ENCODE measurements at regions not wholly inside any gene's neighbourhood (a gene's known extent, or its start where the extent isn't known, plus 50 kb on each side); places are given as distances from the start of the nearest gene placed in this dataset.

DNA sequence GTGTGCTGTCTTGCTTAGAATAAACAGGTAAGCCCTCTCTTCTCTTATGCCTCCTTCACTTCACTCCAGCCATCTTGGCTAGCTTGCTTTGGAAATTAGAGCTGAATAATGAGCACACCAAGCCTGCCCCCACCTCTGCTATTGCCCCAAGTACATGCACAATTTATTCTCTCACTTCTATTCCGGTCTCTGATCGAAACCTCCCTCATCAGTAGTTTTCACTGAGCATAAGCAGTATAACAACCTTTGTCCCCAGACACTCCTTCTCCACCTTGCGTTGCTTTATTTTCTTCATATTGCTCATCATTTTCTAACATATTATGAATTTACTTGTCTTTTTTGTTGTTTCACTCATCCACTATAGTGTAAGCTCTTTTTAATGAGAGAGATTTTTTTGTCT, 253.4 kb downstream of the GXYLT1 start:
- no peak for DNase-seq (ENCODE audit: low read depth, low spot score)

GRCh38 chr12:41888285-41888684, 256.4 kb downstream of the GXYLT1 start:
- no peak for DNase-seq (ENCODE audit: low read depth, low spot score)

GRCh38 chr12:41881891-41882805, 262.5 kb downstream of the GXYLT1 start:
- no peak for DNase-seq (ENCODE audit: low read depth, low spot score)

- DNase-seq (ENCODE audit: low read depth, low spot score): no peak
Measured at GRCh38 chr12:41869432-41869831, 275.2 kb downstream of the GXYLT1 start.

- no peak for DNase-seq (ENCODE audit: low read depth, low spot score)
Measured at GRCh38 chr12:41866878-41867430, 277.7 kb downstream of the GXYLT1 start.

DNA sequence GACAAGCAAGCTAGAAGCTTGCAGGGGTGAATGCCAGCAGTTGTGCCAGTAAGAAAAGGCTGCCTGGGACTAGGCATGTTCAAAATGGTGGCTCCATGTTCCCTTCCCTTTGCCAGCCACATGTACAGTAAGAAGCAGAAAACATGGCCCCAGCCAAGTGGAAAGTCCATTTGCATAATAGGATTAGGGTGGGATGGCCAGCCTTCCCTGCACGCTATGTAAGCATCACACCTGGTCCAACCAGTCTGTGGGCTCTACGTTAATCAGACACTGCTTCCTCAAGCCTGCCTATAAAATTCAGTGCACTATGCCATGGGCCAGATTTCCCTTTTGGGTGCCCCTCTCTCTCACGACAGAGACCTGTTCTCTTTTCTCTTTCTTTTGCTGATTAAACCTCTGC, 288.4 kb downstream of the GXYLT1 start:
- no peak for DNase-seq (ENCODE audit: low read depth, low spot score)

GRCh38 chr12:41850046-41850445, 294.6 kb downstream of the GXYLT1 start:
- DNase-seq (ENCODE audit: low read depth, low spot score): no peak

DNA sequence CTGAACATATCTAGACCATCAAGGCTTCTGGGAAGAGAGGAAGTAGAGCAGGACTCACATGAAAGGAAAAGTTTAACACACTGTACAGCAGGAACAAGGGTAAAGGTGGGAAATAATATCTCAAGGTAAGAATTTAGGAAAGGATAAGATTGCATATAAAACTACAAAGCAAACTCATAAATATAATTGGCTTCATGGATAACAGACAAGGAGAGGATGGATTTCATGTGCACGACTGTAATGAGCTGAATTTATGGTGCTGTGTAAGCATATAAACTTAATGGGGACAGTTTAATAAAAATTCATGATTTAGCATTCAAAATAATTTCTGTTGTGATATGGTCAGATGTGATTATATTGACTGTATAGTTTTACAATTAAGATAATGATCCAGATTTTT, 298.0 kb downstream of the GXYLT1 start:
- no peak for DNase-seq (ENCODE audit: low read depth, low spot score)

- no peak for DNase-seq (ENCODE audit: low read depth, low spot score)
Measured at GRCh38 chr12:41836416-41836815, 308.3 kb downstream of the GXYLT1 start.

DNA sequence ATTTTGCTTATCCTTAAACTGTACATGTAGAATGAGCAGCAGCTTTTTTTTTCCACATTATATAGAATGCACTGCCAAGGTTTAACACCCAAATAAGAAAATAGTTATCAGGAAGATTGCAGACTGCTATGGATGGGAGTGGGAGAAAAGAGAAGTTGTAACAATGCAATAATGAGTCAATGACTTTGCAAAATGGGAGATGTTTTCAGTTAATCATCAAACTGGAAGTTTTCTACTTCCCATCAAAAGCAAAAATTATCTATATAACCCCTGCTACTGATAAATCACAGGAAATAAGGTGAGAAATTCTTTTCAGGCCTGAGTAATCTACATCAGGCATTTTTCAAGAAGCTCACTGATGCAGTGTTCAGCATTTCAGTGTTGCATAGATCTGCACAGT, 309.1 kb downstream of the GXYLT1 start:
- DNase-seq (ENCODE audit: low read depth, low spot score): no peak

DNA sequence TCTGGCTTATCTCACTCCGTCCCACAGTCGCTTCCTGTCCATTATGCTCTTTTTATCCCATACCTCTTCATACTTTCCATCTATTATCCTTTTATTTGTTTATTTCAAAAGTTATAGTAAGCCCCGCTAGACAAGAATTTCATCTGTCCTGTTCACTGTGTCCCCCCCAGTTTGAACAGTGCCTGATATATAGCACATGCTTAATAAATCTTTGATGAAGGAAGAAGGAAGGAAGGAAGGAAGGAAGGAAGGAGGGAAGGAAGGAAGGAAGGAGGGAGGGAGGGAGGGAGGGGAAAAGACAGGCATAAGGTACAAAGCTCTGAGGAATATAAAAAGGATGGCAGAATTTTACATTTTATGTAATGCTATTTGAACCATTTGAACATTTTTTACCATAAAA, 324.7 kb downstream of the GXYLT1 start:
- DNase-seq (ENCODE audit: low read depth, low spot score): no peak

- DNase-seq (ENCODE audit: low read depth, low spot score): no peak
Measured at GRCh38 chr12:41804026-41804425, 340.6 kb downstream of the GXYLT1 start.

- DNase-seq (ENCODE audit: low read depth, low spot score): peak; percentile 46
Measured at GRCh38 chr12:41802803-41803202, 341.9 kb downstream of the GXYLT1 start.

DNA sequence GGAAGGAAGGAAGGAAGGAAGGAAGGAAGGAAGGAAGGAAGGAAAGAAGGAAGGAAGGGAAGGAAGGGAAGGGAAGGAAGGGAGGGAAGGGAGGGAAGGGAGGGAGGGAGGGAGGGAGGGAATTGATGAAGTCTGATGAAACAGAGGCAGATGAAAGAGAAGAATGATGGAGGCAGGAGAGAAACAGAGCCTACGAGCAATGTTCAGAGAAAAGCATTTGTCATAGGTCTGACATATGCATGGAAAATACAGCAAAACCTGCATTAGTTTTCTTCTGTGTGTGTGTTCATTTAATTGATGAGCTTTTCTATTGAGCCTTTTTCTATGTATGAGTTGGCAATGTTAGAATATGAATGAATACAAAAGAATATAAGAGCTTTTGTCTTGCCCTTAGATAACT, 343.4 kb downstream of the GXYLT1 start:
- DNase-seq (ENCODE audit: low read depth, low spot score): no peak

GRCh38 chr12:41799671-41800070, 345.0 kb downstream of the GXYLT1 start:
- DNase-seq (ENCODE audit: low read depth, low spot score): no peak

- peak; percentile 9 for DNase-seq (ENCODE audit: low read depth, low spot score)
Measured at GRCh38 chr12:41795910-41796309, 348.8 kb downstream of the GXYLT1 start.

DNA sequence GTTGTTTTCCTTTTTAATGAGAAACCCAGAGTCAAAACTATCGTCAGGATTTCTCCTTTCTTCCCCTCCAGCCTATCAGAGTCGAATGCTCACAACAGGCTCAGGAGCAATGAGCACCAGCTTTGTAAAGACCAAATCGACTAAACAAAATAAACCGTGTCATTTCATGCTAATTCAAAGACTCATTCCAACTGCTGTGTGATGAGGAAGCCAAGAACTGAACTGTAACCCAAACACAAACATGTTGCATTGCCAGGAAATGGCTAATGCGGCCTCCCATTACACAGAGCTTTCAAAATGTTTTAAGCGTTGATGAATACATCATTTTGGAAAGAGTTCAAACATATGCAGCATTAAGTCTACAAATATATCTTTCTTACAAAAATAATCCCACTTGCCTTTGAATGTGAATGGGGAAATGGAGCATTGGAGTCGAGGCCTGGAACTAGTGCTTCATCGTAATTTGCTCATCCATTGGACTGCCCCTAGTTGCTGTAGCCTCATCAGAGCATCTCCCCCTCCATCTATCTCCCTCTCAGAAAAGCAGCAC, 349.5 kb downstream of the GXYLT1 start:
- DNase-seq (ENCODE audit: low read depth, low spot score): peak; percentile 88

DNA sequence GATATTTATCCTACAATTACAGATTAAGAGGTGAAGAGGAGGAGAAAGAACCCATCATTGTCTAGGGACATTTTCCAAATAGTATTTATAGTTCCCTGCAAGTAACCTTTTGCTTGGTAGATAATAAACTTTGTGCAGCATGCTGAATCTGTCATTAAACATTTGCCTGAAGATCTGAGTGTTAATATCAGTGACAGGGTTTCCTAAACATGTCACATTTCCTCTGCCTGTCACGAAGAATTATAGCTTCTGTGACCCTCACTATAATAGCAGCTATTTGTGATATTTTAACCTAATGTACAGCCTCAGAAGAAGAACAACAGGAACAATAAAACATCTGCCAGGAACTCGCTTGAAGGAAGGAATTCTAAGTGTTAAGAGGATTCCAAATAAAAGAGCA, 350.3 kb downstream of the GXYLT1 start:
- no peak for DNase-seq (ENCODE audit: low read depth, low spot score)

DNA sequence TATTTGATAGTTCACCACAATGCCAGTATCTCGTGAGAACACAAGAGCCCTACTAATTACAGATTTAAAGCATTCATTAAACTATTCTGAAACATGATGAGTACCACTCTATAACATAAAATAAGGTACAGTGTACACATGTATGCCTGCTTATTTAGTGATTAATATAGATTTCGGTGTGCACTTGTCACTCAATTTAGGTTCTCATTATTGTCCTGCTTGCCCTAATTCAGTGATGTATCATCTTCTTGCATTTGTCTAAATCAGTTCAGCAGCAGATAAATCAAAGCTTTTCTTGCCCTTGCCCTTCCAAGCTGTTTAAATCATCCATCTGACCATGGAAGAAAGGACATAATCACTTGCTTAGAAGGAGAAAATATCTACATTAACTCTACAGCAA, 359.7 kb downstream of the GXYLT1 start:
- DNase-seq (ENCODE audit: low read depth, low spot score): no peak

DNA sequence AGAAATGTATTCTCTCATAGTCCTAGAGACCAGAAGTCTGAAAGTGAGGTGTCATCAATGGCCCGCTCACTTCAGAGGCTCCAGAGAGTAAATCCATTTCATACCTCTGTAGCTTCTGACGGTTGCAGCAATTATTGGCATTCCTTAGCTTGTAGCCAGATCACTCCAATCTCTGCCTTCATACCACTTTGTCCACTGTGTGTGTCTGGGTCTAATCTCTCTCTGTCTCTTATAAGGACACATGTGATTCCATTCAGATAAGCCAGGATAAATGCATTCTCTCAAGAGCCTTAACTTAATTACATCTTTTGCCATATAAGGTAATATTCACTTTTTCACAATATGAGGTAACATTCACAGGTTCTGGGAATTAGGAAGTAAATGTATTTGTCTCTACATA, 365.7 kb downstream of the GXYLT1 start:
- no peak for DNase-seq (ENCODE audit: low read depth, low spot score)

DNA sequence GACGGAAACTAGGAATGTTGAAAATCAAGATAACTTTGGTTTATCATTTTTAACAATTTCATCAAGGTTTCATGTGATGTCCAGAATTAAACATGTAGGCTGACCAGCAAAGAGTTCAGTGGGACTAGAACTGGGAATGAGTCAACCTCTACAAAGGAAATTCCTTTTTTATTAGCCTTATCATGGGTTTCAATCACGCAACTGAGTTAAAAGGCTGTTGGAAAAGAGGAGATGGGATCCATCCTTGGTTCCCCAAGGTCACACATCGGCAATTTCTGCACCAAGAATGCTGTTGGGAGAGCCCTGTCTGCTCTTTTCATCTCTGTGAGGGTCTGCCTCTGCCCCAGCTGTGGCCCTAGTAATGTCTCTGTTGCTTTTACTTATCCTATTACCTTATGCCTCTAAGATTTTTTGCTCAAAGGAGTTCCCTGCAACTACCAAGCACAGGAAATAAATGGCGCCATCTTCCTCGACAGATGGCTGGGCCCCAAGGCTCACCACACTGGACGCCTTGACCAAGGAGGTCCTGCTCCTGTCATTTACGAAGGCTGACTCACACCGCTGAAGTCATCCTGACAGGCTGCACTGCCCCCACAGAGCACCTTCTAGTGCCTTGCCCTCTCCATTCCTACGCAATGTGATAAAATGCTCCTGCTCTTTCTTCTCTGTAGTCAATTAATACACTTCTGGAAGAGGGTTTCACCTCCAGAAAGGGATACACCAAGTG, 367.4 kb downstream of the GXYLT1 start:
- DNase-seq (ENCODE audit: low read depth, low spot score): no peak

DNA sequence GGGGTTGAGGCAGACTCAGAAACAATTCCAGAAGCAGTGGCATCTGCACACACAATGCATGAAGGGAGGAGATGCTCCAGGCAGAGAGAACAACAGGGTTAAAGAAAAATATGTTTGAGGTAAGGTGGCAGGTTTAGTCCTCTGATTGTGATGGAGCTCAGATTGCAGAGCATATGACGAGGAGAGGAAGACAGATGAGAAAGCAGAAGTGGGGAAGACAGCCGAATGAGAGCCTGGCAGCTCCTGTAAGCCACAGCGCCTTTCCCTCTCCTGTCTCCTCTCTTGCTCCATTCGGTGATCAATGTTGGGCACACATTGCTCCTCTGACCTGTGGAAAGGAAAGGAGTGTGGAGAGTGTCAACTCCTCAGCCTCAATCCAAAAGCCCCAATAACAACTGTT, 372.2 kb downstream of the GXYLT1 start:
- no peak for DNase-seq (ENCODE audit: low read depth, low spot score)

Measured in astrocyte of the hippocampus (primary cell).